ENCODE measurements at regions not wholly inside any gene's neighbourhood (a gene's known extent, or its start where the extent isn't known, plus 50 kb on each side); places are given as distances from the start of the nearest gene placed in this dataset.

DNA sequence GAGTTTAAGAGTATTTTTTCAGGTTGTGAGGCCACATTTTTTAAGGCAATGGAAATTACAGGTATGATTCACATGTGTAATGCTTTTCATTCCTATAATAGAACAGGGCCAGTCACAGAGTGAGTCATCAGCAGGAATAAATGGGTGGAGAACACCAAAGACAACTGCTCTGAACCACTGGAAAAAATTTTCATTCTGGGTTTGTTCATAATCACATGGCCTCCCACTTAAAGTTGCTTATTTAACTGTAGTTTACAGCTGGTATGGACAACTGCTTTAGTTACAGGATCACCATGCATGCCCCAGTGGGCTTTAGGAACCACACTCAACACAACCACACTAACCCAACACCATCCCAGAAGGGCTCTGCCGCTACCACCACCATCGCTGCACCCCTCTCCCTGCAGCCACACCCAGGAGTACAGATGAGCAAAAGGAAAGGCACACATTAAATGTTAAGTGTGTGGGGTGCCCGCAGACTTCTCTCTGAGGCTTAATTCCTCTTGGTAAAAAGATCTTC is 107.0 kb upstream of the DST start:
- TF ChIP-seq, protein P1, sequence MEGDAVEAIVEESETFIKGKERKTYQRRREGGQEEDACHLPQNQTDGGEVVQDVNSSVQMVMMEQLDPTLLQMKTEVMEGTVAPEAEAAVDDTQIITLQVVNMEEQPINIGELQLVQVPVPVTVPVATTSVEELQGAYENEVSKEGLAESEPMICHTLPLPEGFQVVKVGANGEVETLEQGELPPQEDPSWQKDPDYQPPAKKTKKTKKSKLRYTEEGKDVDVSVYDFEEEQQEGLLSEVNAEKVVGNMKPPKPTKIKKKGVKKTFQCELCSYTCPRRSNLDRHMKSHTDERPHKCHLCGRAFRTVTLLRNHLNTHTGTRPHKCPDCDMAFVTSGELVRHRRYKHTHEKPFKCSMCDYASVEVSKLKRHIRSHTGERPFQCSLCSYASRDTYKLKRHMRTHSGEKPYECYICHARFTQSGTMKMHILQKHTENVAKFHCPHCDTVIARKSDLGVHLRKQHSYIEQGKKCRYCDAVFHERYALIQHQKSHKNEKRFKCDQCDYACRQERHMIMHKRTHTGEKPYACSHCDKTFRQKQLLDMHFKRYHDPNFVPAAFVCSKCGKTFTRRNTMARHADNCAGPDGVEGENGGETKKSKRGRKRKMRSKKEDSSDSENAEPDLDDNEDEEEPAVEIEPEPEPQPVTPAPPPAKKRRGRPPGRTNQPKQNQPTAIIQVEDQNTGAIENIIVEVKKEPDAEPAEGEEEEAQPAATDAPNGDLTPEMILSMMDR (IDR thresholded peaks at IDR 0.05; ENCODE audit: insufficient read depth, low read length, poor library complexity, severe bottlenecking) = no peak
- TF ChIP-seq EZH2phosphoT487 (conservative IDR thresholded peaks at IDR 0.05; ENCODE audit: low read length) = no peak
